Progenitor cell of endocrine pancreas (in vitro differentiated cells): ENCODE measurements at regions not wholly inside any gene's neighbourhood (a gene's known extent, or its start where the extent isn't known, plus 50 kb on each side); places are given as distances from the start of the nearest gene placed in this dataset.
"Not testable (repeated sequence)": the region's sequence is repeated elsewhere in the genome, so short reads cannot be mapped to it uniquely, and the experiment has no call there.

Experiments
- DNase-seq: peaks from one replicate; pipeline ENCODE4 v3.0.0; 2021; ENCODE audit warnings: low spot score; ENCODE audit not compliant: unreplicated experiment
- H3K27ac Mint-ChIP-seq: 2 replicates; pipeline ENCODE4 v1.8.0; 2021; ENCODE audit warnings: mild to moderate bottlenecking, moderate library complexity, mixed read lengths
- H3K27me3 Mint-ChIP-seq: 2 replicates; pipeline ENCODE4 v1.8.0; 2021; ENCODE audit warnings: mixed read lengths
- H3K36me3 Mint-ChIP-seq: 2 replicates; pipeline ENCODE4 v1.8.0; 2022; ENCODE audit warnings: mixed read lengths; ENCODE audit not compliant: insufficient read depth
- H3K4me1 Mint-ChIP-seq: 2 replicates; pipeline ENCODE4 v1.8.0; 2021; ENCODE audit warnings: low read depth, mixed read lengths
- H3K4me3 Mint-ChIP-seq: 2 replicates; pipeline ENCODE4 v1.8.0; 2021; ENCODE audit warnings: low read depth, mild to moderate bottlenecking, moderate library complexity, mixed read lengths
- H3K9me3 Mint-ChIP-seq: 2 replicates; pipeline ENCODE4 v1.8.0; 2021; ENCODE audit warnings: low read depth, mixed read lengths
- CTCF ChIP-seq: fragments of 200-600 bp; sonication (generic); IDR thresholded peaks from one replicate; pipeline ENCODE4 v1.5.0; 2021; ENCODE audit warnings: antibody characterized with exemption, mild to moderate bottlenecking; ENCODE audit not compliant: unreplicated experiment

- peaks cover 7% of the 10 kb centered on the region for H3K9me3 Mint-ChIP-seq
- H3K4me1 Mint-ChIP-seq: peaks cover 6% of the 10 kb centered on the region
- TF ChIP-seq CTCF: no peak
- no peak for DNase-seq
- peak overlapping the region; percentile 37 for H3K27ac Mint-ChIP-seq
- H3K27me3 Mint-ChIP-seq: no peaks in the 10 kb centered on the region
- peaks cover 2% of the 10 kb centered on the region for H3K36me3 Mint-ChIP-seq
- no peak overlapping the region for H3K4me3 Mint-ChIP-seq
These were observed 417.3 kb upstream of the NOX3 start for GRCh38 chr6:155872961-155873360.

- peaks cover 2% of the 10 kb centered on the region for H3K9me3 Mint-ChIP-seq
- H3K27ac Mint-ChIP-seq: no peak overlapping the region
- H3K27me3 Mint-ChIP-seq: no peaks in the 10 kb centered on the region
- no peak overlapping the region for H3K4me3 Mint-ChIP-seq
- H3K4me1 Mint-ChIP-seq: no peaks in the 10 kb centered on the region
- no peak for TF ChIP-seq CTCF
- no peak for DNase-seq
- no peaks in the 10 kb centered on the region for H3K36me3 Mint-ChIP-seq
These were observed 412.0 kb upstream of the NOX3 start for GRCh38 chr6:155867682-155868081.

DNA sequence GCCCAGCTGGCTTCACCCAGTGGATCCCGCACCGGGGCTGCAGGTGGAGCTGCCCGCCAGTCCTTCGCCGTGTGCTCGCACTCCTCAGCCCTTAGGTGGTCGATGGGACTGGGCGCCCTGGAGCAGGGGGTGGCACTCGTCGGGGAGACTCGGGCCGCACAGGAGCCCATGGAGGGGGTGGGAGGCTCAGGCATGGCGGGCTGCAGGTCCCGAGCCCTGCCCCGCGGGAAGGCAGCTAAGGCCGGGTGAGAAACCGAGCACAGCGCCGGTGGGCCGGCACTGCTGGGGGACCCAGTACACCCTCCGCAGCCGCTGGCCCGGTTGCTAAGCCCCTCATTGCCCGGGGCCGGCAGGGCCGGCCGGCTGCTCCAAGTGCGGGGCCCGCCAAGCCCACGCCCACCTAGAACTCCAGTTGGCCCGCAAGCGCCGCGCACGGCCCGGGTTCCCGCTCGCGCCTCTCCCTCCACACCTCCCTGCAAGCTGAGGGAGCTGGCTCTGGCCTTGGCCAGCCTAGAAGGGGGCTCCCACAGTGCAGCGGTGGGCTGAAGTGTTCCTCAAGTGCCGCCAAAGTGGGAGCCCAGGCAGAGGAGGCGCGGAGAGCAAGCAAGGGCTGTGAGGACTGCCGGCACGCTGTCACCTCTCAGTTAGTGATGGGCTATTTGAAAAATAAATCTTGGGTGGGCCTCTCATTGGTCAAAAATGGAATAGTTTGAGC lies 411.2 kb upstream of the NOX3 start:
- not testable (repeated sequence) for H3K4me3 Mint-ChIP-seq, H3K36me3 Mint-ChIP-seq, H3K9me3 Mint-ChIP-seq, H3K27ac Mint-ChIP-seq, H3K4me1 Mint-ChIP-seq, H3K27me3 Mint-ChIP-seq, DNase-seq

DNA sequence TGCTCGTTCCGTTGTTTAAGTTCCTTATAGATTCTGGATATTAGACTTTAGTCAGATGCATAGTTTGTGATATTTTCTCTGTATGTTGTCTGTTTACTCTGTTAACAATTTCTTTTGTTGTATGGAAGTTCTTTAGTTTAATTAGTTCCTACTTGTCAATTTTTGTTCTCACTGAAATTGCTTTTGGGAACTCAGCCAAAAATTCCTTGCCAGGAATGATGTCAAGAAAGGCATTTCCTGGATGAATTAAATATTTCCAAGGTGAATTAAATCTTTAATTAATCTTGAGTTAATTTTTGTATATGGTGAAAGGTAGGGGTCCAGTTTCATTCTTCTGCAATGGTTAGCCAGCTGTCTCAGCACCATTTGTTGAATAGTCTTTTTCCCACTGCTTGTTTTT lies 406.2 kb upstream of the NOX3 start:
- Mint-ChIP-seq H3K4me1 (peaks cover 2% of the 10 kb centered on the region), H3K4me3 (no peak overlapping the region), H3K27me3 (no peaks in the 10 kb centered on the region), H3K27ac (no peak overlapping the region), H3K36me3 (peaks cover 5% of the 10 kb centered on the region), H3K9me3 (peaks cover 29% of the 10 kb centered on the region)
- no peak for DNase-seq
- TF ChIP-seq CTCF: no peak

DNA sequence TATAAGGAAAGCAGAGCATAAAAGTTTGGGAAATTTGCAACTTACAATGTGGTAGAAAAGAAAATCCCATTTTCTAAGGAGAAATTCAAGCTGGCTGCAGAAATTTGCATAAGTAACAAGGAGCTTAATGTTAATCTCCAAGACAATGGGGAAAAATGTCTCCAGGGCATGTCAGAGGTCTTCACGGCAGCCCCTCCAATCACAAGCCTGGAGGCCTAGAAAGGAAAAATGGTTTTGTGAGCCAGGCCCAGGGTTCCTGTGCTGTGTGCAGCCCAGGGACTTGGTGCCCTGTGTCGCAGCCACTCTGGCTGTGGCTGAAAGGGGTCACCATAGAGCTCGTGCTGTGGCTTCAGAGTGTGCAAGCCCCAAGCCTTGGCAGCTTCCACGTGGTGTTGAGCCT lies 403.3 kb upstream of the NOX3 start:
- not testable (repeated sequence) for H3K4me1 Mint-ChIP-seq, DNase-seq, H3K27ac Mint-ChIP-seq, H3K4me3 Mint-ChIP-seq, H3K27me3 Mint-ChIP-seq, H3K36me3 Mint-ChIP-seq
- H3K9me3 Mint-ChIP-seq: peaks cover 29% of the 10 kb centered on the region

- H3K36me3 Mint-ChIP-seq: peaks cover 3% of the 10 kb centered on the region
- TF ChIP-seq CTCF: no peak
- H3K27me3 Mint-ChIP-seq: no peaks in the 10 kb centered on the region
- H3K4me3 Mint-ChIP-seq: no peak overlapping the region
- H3K9me3 Mint-ChIP-seq: peaks cover 12% of the 10 kb centered on the region
- no peak overlapping the region for H3K27ac Mint-ChIP-seq
- peaks cover 4% of the 10 kb centered on the region for H3K4me1 Mint-ChIP-seq
- no peak for DNase-seq
These were observed 399.1 kb upstream of the NOX3 start for GRCh38 chr6:155854787-155855186.
